HK-2 (cell line): ENCODE measurements at regions not wholly inside any gene's neighbourhood (a gene's known extent, or its start where the extent isn't known, plus 50 kb on each side); places are given as distances from the start of the nearest gene placed in this dataset.
"Not testable (repeated sequence)": the region's sequence is repeated elsewhere in the genome, so short reads cannot be mapped to it uniquely, and the experiment has no call there.

Experiments used
- DNase-seq: peaks from one replicate; pipeline ENCODE4 v3.0.0-alpha.2; 2018; ENCODE audit not compliant: unreplicated experiment

DNA sequence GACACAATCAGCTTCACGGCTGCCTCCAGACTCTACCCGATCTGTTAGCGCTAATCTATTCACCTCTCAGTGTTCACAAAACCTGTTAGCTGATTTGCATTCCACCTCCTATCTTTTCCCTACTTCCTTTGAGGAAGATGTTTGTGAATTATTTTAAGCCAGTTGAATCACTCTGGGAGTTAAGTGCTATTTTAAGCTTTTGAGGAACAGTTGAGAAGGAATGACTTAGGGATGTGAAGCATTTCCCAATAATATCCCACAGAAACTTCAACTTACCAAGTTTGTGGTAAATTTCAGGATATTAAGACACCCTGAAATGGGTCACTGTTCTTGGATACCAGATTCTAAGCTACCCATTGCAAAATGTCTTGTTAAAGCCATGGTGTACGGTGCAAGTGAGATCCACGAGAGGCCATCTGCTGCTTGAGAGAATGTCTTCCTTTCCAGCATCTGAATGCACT, 145.2 kb upstream of the CITED2 start:
- DNase-seq, result no peak

DNA sequence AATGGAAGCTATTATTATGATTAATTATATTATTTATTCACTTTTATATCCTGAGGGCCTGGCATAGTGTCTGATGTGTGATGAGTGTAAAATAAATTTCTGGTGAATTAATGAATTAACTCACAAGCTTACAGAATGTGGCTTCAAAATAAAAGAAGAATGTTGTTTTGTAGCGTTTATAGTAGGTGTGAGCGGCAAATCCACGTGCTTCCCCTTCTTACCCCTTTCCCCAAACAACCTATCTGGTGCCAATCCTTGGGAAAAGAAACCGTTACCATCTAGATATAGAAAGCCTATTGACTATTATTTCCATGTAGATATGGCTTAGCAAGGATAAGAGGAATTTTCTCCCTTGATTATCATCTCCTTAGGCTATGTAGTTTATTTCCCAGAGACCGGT, 144.6 kb upstream of the CITED2 start:
- no peak for DNase-seq

DNA sequence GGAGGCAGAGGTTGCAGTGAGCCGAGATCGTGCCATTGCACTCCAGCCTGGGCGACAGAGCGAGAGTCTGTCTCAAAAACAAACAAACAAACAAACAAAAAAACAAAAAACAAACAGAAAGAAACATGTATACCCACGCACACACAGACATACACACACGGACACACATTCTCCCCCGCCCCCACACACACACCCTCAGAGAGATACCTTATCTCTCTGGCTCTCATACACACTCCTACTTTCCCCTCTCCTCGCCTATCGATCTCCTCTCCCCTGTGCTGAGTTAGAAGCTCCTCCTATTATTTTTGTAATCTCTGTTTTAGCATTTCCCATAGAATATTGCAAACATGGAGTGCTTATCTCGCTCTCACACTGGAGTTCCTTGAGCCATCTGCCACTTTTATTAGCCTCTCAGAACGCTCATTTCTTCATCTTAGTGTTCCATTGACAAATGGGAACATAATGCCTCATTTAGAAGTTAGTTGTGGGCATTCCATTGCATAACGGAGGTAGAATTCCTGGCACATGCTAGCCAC, 144.2 kb upstream of the CITED2 start:
- no peak for DNase-seq

DNA sequence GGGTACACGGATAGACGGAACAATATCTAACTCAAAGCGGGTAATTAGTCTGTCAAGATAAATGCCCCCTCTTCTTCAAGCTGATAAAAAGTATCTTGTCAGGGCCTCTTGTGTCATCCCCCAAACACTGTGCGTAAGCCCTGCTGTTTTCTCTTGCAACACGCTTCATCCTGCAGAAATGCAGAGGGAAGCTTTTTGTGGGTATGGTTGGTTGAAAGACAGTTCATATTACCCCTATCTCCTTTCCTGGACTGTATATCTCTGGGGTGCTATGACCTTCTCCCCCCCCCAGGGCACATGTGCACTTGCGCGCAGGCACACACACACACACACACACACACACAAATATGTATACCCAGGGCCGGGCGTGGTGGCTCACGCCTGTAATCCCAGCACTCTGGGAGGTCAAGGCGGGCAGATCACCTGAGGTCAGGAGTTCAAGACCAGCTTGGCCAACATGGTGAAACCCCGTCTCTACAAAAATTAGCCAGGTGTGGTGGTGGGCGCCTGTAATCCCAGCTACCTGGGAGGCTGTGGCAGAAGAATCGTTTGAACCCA, 143.6 kb upstream of the CITED2 start:
- DNase-seq, result not testable (repeated sequence)

DNA sequence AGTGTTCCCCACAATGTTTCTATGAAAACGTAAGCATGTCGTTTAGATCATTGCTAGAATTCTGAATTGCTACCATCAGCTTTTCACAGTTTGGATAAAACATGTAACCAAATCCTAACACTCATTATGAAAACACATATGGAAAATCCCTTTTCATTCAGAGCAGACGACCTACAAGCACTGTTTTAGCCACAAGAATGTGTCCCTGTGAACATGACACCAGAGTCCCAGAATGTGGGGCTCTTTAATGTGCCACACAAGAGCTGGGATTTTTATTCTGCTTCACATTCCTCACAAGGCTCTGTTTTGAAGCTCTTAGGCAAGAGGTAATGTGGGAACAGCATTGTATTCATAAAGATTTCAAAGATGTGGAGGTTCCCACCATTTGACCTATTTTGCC, 141.1 kb upstream of the CITED2 start:
- no peak for DNase-seq

DNA sequence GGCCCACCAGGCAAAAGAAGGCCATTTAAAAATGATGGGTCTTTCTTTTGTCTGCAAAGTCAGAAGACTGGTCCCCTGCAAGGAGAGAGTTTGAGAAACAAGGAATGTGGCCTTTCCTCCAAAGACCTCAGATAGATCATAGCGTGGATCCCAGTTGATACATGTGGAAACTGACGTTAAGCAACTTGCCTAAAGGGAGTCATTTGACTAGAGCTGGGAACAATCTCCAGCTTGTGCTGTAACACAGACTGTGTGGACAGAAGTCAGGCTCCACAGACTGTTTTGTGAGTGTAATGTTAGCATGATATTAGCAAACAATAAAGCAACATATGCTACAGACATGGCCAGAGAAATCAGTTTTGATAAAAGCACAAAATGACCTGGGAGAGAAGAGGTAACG, 140.4 kb upstream of the CITED2 start:
- DNase-seq, result no peak

DNA sequence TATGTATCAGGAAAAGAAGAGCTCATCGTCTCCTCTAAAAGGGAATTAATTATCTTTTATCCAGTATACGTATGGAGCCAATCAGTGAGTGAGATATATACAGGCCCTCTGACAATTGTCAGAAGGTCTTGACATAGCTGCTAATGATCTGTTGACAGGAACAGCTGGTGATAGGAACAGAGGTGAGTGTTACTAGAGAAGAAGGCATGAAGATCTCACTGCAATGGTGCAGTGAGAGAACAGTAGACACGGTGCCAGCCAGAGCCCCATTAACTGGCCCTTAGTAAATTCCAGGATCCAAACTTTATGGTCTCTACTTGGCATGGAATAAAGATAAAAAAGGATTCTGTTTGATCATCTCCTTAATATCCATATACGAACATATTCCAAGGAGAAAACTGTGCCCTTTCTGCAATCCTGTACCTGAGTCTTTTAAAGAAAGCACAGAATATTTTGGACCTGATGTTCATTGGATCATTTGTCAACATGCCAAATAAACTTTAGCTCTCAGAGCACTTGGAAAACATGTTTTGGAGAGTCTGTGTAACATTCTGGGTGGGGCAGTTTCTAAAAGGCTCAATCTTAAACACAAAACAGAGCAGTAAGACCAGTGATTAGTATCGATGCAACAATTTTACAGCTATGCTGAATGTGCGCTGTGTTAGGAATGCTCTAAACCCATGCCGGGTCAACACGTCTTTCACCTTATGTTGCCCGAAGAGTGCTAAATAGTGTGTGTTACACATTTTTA, 135.8 kb upstream of the CITED2 start:
- DNase-seq, result no peak

DNA sequence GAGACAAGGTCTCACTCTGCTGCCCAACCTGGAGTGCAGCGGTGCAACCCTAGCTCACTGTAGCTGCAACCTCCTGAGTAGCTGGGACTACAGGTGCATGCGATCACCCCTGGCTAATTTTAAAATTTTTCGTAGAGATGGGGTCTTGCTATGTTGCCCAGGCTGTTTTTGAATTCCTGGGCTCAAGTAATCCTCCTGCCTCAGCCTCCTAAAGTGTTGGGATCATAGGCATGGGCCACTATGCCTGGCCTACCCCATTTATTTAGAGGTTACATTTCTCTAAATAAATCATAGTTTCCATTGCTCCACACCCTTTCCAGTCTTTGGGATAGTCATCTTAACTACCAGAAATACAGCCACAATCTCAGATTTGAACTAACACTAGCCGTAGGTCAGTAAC, 134.7 kb upstream of the CITED2 start:
- DNase-seq, result no peak

DNA sequence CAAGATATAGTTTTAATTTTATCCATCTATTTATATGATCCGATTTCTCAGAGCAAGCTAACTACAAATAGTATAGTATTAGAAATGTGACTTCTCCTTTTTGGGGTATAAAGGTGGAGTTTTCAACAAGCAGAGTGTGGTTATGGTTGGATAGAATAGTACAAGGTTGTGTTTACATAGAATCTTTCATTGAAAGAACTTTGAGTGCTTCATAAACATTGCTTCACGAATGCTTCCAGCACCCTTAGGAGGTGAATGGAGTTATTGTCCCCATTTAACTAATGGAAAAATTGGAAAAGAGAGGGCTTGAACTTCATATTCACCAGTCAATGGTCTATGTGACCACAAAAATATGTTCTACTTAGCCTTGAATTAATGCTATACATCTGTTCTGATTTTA, 134.1 kb upstream of the CITED2 start:
- DNase-seq, result no peak

DNA sequence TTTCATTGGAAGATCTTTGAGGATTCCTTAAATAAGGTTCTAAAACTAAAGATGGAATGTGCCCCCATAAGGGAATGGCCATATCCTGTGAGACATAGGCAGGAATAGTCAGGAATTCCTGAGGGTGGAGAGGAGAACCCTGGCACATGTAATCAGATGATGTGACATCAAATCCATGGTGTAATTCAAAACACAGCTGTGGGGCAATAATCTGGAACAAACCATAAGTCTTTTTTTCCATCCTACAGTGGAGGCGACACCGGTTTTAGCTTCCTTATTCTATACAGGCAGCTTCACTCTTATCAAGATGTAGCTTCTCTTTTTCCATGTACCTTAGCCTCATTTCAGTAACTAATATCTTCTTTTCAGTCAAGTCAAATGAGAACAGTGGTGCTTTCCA, 133.6 kb upstream of the CITED2 start:
- no peak for DNase-seq

DNA sequence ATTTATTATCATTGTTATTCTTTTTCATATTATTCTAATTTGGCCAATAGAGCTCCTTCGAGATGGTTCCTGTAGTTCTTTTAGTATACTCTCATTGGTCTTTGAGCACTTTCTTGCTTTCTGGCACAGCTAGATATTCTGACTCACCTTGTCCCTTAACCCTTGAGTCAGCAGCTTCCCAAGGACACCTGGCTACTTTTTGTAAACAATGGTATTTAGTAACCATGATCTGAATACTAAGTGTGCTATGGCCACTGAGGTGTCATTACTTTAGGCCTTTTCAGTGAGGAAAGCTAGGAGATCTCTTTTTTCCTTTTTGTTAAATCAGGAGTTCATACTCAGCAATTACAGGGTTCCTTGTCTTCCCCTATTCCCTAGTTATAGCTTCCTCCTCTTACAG, 126.5 kb upstream of the CITED2 start:
- DNase-seq, result no peak

DNA sequence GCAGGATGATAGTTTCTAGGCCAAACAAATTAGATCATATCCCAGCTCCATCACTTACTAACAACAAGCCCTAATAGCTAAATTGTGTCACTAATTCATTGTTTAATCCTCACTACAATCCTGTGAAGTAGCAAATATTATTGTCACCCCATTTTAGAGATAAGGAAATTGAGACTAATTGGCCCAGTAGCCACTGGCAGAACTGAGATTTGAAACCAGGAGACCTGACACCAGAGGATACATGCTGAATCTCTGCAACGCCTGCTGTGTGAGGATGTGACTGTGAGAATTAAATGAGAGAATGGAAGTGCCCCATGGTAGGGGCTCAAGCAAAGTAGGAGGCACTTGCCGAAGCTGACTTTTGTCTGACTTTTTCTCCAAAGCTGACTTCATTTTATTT, 124.3 kb upstream of the CITED2 start:
- DNase-seq, result no peak

DNA sequence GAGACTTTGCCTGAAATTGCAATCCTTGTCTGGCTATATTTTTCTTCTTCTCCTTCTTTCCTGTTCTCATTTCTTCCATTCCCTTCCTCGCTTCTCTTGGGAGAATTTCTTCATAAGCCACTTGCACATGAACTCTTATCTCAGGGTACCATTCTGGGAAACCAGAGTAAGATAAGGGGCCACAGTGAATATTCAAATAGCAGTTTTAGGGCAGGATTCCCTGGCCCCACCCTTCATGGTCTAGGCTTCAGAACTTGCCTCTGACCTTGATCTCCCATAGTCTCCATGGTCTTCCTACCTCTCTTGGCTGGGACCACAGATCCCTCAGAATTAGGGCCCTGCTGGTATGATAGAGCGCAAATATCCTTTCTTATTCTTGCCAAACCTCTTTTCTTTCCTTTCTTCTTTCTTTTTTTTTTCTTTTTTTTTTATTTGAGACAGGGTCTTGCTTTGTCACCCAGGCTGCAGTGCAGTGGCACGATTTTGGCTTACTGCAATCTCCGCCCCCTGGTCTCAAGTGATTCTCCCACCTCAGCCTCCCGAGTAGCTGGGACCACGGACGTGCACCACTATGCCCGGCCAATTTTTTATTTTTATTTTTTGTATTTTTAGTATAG, 123.0 kb upstream of the CITED2 start:
- DNase-seq, result no peak

DNA sequence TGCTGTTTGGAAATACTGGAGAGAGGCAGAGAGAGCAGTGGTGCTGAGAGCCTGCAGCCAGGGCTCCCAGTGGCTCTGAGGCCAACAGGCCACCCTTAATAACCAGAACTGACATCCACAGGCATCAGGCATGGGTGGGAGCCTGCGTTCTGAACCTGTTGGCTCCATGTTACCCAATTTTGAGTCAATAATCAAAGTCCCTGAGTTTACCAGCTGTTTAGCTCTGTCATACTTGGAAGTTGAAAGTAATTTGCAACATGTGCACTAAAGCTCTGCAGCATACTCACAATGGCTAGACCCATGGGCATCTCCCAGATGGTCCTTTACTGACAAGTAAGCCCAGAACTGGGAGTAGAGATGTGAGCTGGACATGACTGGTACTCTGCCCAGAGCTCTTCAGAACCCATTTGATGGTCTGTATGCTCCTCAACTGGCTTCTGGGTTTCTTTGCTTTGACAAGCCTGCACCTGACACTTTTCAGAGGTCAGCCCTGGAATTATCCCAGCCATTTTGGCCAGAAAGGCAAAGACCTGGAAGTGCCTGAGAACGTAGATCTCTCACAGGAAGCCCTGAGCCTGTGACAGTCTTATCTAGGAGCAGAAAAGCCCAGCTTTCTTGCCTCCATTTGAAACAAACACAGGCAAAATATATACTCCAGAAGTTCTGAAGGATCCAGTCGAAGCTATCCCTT, 122.4 kb upstream of the CITED2 start:
- DNase-seq, result no peak

DNA sequence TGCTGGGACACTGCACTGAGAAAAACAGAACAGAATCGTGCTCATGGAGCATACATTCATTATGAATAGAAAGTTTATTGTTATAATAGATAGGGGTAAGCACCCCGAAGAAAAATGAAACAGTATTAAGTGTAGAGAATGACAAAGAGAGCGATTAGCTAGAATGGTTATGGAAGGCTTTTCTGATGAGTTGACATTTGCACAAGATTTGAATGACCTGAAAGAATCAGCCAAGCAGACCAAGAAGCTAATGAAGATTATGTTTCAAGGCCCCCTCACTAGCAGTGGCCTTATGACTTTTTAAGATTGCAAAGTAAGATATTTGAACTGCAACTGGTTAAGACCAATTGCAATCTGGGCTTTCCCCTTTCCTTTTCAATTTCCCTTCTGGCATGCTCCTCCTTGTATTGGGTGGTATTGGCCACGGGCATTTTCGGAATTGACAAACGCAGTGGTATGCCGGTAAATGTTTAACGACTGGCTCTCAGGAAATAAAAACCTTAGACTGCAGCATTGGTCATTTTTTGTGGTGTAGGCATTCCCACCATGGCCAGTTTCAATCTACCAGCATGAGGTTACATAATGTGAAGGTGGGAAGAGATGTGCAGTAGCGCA, 120.0 kb upstream of the CITED2 start:
- DNase-seq, result no peak

DNA sequence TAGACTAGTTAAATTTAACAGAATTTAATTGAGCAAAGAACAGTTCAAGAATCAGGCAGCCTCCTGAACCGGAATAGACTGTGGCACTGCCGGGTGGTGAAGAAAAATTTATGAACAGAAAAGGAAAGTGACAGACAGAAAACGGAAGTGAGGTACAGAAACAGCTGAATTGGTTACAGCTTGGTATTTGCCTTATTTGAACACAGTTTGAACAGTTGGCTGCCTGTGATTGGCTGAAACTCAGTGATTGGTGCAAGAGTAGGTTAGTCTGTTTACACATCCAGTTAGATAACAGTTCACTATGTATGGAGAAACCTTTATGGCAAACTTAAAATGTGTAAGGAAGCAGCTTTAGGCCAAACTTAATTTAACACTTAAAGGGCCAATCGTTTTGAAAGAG, 116.0 kb upstream of the CITED2 start:
- no peak for DNase-seq

DNA sequence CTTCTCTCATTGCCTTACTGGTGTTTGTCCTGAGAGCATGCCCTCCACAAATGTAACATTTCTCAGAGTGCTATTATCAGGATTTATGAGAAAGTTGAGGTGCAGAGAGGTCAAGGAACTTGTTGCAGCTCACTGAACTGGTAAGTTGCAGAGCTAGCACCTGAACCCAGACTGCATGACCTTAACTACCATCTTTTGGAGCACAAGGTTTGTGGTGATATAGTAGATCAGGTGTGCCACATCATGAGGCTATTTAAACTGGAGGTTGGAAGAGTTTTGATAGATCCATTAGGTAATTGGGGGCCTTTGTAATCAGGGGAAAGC, 112.0 kb upstream of the CITED2 start:
- DNase-seq, result no peak

DNA sequence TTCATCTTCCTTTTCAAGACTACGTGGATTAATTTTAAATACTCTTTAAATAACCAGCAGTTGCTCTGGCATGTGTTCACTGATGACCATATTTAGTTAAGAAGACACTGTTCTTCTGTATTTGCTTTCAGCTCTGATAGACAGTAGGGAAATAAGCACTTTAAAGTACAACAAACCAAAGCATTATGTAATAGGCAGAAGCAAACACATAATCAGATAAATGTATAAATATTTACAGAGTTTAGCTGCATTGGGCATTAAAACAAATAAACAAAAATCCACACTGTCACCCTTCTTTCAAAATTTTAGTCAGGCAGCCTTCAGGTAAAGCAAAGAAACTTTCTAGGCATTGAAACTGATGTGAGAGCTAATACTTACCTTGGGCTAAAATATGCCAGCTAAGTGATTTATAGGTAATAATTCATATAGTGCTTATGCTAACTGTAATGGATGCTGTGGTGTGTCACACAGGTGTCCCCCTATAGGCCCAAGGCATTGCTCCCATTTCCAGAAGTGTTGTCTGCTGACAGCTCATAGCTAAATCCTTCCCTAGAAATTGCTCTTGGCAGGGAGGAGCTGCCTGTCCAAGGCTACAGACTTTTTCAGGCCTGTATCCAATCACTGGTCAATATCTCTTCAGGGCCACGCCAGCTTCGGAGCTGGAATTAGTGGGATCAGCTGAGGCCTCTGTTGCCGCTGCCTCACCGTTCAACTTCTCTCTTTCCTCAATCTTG, 111.5 kb upstream of the CITED2 start:
- DNase-seq, result no peak

DNA sequence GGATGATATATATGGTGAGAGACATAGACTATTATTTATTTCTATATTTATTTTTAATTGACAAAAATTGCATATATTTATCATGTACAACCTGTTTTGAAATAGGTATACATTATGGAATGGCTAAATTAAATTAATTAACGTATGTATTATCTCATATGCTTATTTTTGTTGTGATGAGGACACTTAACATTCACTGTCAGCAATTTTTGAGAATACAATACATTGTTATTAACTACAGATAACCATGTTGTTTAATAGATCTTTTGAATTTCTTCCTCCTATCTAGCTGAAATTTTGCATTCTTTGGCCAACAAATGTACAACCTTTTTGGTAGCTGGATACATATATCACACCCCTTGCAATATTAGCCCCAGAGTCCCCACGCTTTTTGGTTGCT, 110.7 kb upstream of the CITED2 start:
- DNase-seq, result no peak

DNA sequence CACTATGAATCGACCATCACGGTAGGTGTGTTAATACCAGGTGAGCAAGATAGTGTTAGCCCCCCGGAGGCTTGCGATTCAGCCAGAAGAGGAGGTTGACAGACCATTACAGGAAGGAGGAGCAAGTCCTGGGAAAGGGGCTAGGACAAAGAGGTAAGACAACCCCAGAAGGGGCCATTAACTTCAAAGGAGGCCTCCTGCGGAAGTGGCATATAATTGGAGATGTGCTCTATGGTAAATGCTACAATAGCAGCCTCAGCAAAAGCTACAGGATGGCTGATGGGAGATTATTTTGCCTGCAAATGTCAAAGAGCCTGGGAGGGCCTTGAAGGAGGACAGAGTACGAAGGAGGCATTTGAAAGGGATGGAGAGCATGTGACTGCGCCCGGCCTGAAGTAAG, 108.6 kb upstream of the CITED2 start:
- no peak for DNase-seq

DNA sequence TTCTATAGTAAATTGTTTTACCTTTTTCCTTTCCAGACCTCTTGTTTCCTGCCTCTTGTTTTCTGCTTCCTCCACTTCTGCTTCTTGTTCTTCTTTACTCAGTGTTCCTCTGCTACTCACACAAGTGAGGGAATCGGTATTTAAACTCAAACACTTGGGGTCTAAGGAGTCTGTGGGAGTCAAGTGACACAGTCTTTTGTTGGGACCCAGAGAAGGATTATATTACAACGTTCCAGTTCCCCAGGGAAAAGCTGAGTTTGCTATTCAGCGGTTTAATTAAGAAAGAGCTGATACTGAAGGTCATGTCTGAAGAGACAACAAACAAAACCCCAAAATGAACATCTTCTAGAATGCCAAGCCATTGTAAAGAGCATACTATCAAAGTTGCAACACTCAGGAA, 107.8 kb upstream of the CITED2 start:
- no peak for DNase-seq
